ENCODE measurements at regions not wholly inside any gene's neighbourhood (a gene's known extent, or its start where the extent isn't known, plus 50 kb on each side); places are given as distances from the start of the nearest gene placed in this dataset.

DNA sequence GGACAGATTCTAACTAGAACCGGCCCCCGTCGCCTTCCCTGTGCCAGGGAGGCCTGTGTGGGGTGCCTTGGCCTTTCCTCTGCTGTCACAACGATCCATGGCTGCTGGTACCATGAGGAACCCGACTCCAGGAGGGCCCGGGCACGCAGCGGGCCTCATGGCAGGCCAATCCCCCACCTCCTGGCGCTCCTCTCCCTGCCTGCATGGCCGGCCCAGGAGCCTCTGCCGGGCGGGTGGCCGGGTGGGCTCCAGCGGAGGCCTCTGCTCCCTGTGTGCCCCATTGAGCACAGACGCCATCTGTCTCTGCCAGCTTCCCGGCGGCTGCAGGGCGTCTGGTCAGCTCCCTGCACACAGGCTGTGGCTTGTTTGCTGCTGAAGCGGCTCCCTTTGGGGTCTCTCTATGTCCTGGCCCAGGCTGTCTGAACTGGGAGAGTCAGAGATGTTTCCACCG is 86.5 kb downstream of the MYEOV start:
- ChIA-PET POLR2A (interaction anchor here (0.5 kb wide), 1 partner anchor 261 kb away, joined by 6 read pairs; no protein-coding TSS in a partner anchor), CTCF (interaction anchor here (1.1 kb wide), 1 partner anchor 117 kb away, joined by 4 read pairs; no protein-coding TSS in a partner anchor)
- Mint-ChIP-seq H3K27me3 (ENCODE audit: insufficient read depth, unreplicated experiment) (no peaks in the 10 kb centered on the region), H3K27ac (ENCODE audit: unreplicated experiment) (no peak overlapping the region), H3K36me3 (ENCODE audit: insufficient read depth, unreplicated experiment) (peaks cover 9% of the 10 kb centered on the region), H3K4me1 (ENCODE audit: low read depth, unreplicated experiment) (peaks cover 19% of the 10 kb centered on the region), H3K9me3 (ENCODE audit: unreplicated experiment) (no peaks in the 10 kb centered on the region), H3K4me3 (ENCODE audit: unreplicated experiment) (no peak overlapping the region)
- TF ChIP-seq, protein P1, sequence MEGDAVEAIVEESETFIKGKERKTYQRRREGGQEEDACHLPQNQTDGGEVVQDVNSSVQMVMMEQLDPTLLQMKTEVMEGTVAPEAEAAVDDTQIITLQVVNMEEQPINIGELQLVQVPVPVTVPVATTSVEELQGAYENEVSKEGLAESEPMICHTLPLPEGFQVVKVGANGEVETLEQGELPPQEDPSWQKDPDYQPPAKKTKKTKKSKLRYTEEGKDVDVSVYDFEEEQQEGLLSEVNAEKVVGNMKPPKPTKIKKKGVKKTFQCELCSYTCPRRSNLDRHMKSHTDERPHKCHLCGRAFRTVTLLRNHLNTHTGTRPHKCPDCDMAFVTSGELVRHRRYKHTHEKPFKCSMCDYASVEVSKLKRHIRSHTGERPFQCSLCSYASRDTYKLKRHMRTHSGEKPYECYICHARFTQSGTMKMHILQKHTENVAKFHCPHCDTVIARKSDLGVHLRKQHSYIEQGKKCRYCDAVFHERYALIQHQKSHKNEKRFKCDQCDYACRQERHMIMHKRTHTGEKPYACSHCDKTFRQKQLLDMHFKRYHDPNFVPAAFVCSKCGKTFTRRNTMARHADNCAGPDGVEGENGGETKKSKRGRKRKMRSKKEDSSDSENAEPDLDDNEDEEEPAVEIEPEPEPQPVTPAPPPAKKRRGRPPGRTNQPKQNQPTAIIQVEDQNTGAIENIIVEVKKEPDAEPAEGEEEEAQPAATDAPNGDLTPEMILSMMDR (IDR thresholded peaks at IDR 0.05; ENCODE audit: insufficient read depth in 1 of 2, low read depth in 1 of 2, low read length in 1 of 2, severe bottlenecking in 1 of 2, unreplicated experiment in 1 of 2), result no peak
- Histone ChIP-seq H3K27me3 (replicated peaks; ENCODE audit: control insufficient read depth, insufficient read depth, low read length) (no peaks in the 10 kb centered on the region), H3K4me3 (ENCODE audit: low read depth, low read length) (no peak overlapping the region), H3K9me3 (no peaks in the 10 kb centered on the region), H3K4me1 (peaks cover 21% of the 10 kb centered on the region), H3K36me3 (ENCODE audit: control insufficient read depth, insufficient read depth, low read length) (no peaks in the 10 kb centered on the region)
- DNase-seq, result no peak
- intact Hi-C loops (cut with micrococcal nuclease; ENCODE audit: unreplicated experiment), result loop anchor here (5.0 kb wide), 1 partner anchor 248 kb away; no protein-coding TSS in a partner anchor
- no TSS peak for BruUV-seq (replicated peaks)

DNA sequence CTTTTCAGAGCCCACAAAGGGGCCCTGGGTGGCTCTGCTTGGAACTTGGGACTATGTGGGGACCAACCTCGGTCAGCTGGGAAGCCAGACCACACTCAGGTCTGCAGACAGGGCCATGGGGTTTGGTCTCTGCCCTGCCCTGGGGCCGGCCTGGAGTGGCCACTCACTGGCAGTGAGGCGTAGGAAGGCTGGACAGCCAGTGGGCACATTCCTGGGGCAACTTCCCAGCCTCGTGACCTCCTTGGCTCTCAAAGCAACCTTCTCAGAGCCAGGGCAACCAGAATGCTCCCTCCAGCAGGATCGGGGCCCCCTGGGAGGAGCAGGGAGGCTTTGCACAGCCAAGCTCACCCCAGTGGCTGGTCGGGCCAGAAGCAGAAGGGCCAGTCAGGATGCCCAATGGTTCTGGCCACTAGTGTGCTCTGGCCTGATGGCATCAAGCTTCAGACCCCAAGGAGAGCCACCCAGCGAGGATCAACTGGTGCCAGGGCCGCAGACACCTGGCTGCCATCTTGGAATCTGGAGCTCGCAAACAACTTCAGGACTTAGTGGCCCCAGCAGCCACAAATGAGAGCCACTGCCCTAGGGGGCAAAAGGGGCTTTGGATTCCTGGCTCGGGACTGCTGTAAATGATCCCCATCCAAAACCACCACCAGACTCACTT is 87.1 kb downstream of the MYEOV start:
- ChIA-PET CTCF (interaction anchor here (2.0 kb wide), 1 partner anchor 250 kb away, joined by 6 read pairs; no protein-coding TSS in a partner anchor), POLR2A (interaction anchor here (0.5 to 0.6 kb wide), 3 partner anchors 15 to 261 kb away, joined by 5 to 7 read pairs (median 6); no protein-coding TSS in a partner anchor)
- TF ChIP-seq, protein P1 (IDR thresholded peaks at IDR 0.05; ENCODE audit: insufficient read depth in 1 of 2, low read depth in 1 of 2, low read length in 1 of 2, severe bottlenecking in 1 of 2, unreplicated experiment in 1 of 2), result no peak
- no TSS peak for BruUV-seq (replicated peaks)
- no peaks in the 10 kb centered on the region for H3K27me3 Mint-ChIP-seq (ENCODE audit: insufficient read depth, unreplicated experiment)
- Histone ChIP-seq H3K4me1 (peaks cover 21% of the 10 kb centered on the region), H3K9me3 (no peaks in the 10 kb centered on the region), H3K4me3 (ENCODE audit: low read depth, low read length) (no peak overlapping the region), H3K36me3 (ENCODE audit: control insufficient read depth, insufficient read depth, low read length) (no peaks in the 10 kb centered on the region), H3K27me3 (replicated peaks; ENCODE audit: control insufficient read depth, insufficient read depth, low read length) (no peaks in the 10 kb centered on the region)
- H3K27ac Mint-ChIP-seq (ENCODE audit: unreplicated experiment), result peak overlapping the region; percentile 93
- intact Hi-C loops (cut with micrococcal nuclease; ENCODE audit: unreplicated experiment), result loop anchor here (5.0 kb wide), 1 partner anchor 249 kb away; no protein-coding TSS in a partner anchor
- no peaks in the 10 kb centered on the region for H3K9me3 Mint-ChIP-seq (ENCODE audit: unreplicated experiment)
- H3K36me3 Mint-ChIP-seq (ENCODE audit: insufficient read depth, unreplicated experiment), result peaks cover 9% of the 10 kb centered on the region
- H3K4me1 Mint-ChIP-seq (ENCODE audit: low read depth, unreplicated experiment), result peaks cover 15% of the 10 kb centered on the region
- DNase-seq, result peak in 1 of 2 experiments; percentile 38
- peak overlapping the region; percentile 82 for H3K4me3 Mint-ChIP-seq (ENCODE audit: unreplicated experiment)

DNA sequence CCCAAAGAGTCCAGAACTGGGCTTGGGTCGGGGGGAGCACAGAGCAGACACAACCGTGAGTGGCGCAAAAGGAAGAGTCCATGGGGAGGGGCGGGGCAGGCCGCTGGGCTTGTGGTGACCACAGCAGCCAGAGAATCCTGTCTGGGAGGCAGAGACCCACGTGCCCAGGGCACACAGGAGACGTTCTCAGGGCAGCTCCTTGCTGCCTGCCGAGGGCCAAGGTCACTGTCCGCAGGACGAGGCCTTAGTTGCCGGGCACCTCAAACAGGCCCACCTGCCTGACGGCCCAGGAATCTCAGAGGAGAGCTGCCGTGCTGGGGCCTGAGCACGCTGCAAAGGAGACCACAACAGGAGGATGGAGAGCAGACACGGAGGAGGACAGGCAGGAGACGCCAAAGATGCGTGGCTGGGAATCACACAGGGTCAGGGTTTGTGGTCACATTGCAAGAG is 87.8 kb downstream of the MYEOV start:
- no peaks in the 10 kb centered on the region for H3K9me3 Mint-ChIP-seq (ENCODE audit: unreplicated experiment)
- peaks cover 9% of the 10 kb centered on the region for H3K36me3 Mint-ChIP-seq (ENCODE audit: insufficient read depth, unreplicated experiment)
- H3K4me1 Mint-ChIP-seq (ENCODE audit: low read depth, unreplicated experiment), result peaks cover 15% of the 10 kb centered on the region
- TSS peak; percentile 96 for BruUV-seq (replicated peaks)
- no peak for DNase-seq
- H3K27me3 ChIP-seq (replicated peaks; ENCODE audit: control insufficient read depth, insufficient read depth, low read length), result no peaks in the 10 kb centered on the region
- H3K4me3 Mint-ChIP-seq (ENCODE audit: unreplicated experiment), result peak overlapping the region; percentile 82
- no peaks in the 10 kb centered on the region for H3K27me3 Mint-ChIP-seq (ENCODE audit: insufficient read depth, unreplicated experiment)
- peak overlapping the region; percentile 93 for H3K27ac Mint-ChIP-seq (ENCODE audit: unreplicated experiment)
- CTCF ChIA-PET, result interaction anchor here (0.5 to 2.0 kb wide), 4 partner anchors 54 to 1083 kb away, joined by 3 to 6 read pairs (median 4); partner anchors contain the start of gene MYEOV
- peaks cover 18% of the 10 kb centered on the region for H3K4me1 ChIP-seq
- POLR2A ChIA-PET, result interaction anchor here (0.6 to 2.0 kb wide), 10 partner anchors 16 to 293 kb away, joined by 3 to 11 read pairs (median 6); partner anchors contain the start of gene LTO1
- H3K36me3 ChIP-seq (ENCODE audit: control insufficient read depth, insufficient read depth, low read length), result no peaks in the 10 kb centered on the region
- intact Hi-C loops (cut with micrococcal nuclease; ENCODE audit: unreplicated experiment), result loop anchor here (1.0 to 5.0 kb wide), 4 partner anchors 56 to 258 kb away; no protein-coding TSS in a partner anchor
- no peaks in the 10 kb centered on the region for H3K9me3 ChIP-seq
- TF ChIP-seq, protein P1 (IDR thresholded peaks at IDR 0.05; ENCODE audit: insufficient read depth in 1 of 2, low read depth in 1 of 2, low read length in 1 of 2, severe bottlenecking in 1 of 2, unreplicated experiment in 1 of 2), result no peak
- peak overlapping the region; percentile 56 for H3K4me3 ChIP-seq (ENCODE audit: low read depth, low read length)

Data from Caco-2 (cell line).